ENCODE measurements at regions not wholly inside any gene's neighbourhood (a gene's known extent, or its start where the extent isn't known, plus 50 kb on each side); places are given as distances from the start of the nearest gene placed in this dataset.

DNA sequence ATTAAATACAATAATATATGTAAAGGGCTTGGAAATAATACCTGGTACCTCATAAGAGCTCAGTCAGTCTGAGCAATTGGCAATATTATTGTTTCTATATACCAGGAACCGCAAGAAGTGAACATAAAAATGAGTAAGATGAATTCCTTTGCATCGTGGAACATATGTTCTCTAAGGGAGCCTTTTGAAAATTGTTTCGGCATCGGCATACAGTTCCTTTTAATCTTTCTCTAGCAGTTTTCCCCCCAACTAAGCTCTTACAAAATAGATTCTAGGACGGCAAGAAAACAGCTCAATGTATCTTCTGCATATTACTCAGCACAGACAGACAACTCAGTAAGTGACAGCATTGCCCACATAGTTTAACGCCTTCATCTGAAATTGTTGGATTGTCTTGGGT, 426.6 kb upstream of the WWC1 start:
- no TSS peak for BruUV-seq (replicated peaks)
- no peak for TF ChIP-seq SRSF9 (IDR thresholded peaks at IDR 0.05; ENCODE audit: borderline replicate concordance, insufficient read depth, low read depth, low read length, poor library complexity, severe bottlenecking)
- no peak for TF ChIP-seq GLI4 (CRISPR knock-in tag; IDR thresholded peaks at IDR 0.05; ENCODE audit: borderline replicate concordance)
- no peak for TF ChIP-seq EHMT2 (IDR thresholded peaks at IDR 0.05; ENCODE audit: borderline replicate concordance, low read depth, low read length)
- no peak for TF ChIP-seq ZNF484 (CRISPR knock-in tag; IDR thresholded peaks at IDR 0.05; ENCODE audit: borderline replicate concordance, low read depth)
- no peak overlapping the region for H3K27ac ChIP-seq (ENCODE audit: extremely low read length, insufficient read depth, low read length)
- DNase-seq (ENCODE audit: low spot score): no peak
- no peak overlapping the region for H3K9ac ChIP-seq (ENCODE audit: insufficient read depth, low read depth, low read length)
- CTCF ChIA-PET (ENCODE audit: low intra/inter-chr PET ratio, low total read pairs): no interaction called here
- no peaks in the 10 kb centered on the region for H3K79me2 ChIP-seq (ENCODE audit: insufficient read depth, low read length)
- H4K20me1 ChIP-seq (ENCODE audit: insufficient read depth, low read length): no peaks in the 10 kb centered on the region
- no peaks in the 10 kb centered on the region for H3K27me3 ChIP-seq (ENCODE audit: control insufficient read depth in 1 of 2, insufficient read depth in 2 of 2, low read length in 2 of 2)
- no peak overlapping the region for H3K4me3 ChIP-seq (replicated peaks in 1 of 3; ENCODE audit: insufficient read depth in 1 of 3, low read depth in 2 of 3, low read length in 3 of 3)
- POLR2A ChIA-PET: no interaction called here
- no peak for FAIRE-seq
- ATAC-seq: no peak
- intact Hi-C loops (cut with micrococcal nuclease; ENCODE audit: unreplicated experiment) (no loop called here), in situ Hi-C loops (cut with HindIII; ENCODE audit: extremely low pct_ligation_motif_present, low pct_unique_long_range_greater_than_20kb) (no loop called here)
- H3K4me2 ChIP-seq (ENCODE audit: low read depth, low read length): no peak overlapping the region
- no peaks in the 10 kb centered on the region for H3K4me1 ChIP-seq (ENCODE audit: insufficient read depth, low read length)
- WGBS (ENCODE audit: low lambda C conversion rate): 34% methylated on average over 6 of the region's 6 CpGs
- H3K9me3 ChIP-seq (ENCODE audit: low read length): no peaks in the 10 kb centered on the region
- no peaks in the 10 kb centered on the region for H3K36me3 ChIP-seq (replicated peaks in 1 of 2; ENCODE audit: control insufficient read depth in 1 of 2, insufficient read depth in 2 of 2, low read length in 2 of 2)
- H2AFZ ChIP-seq (ENCODE audit: low read length): no peak overlapping the region

- ChIA-PET CTCF (ENCODE audit: low intra/inter-chr PET ratio, low total read pairs) (no interaction called here), POLR2A (no interaction called here)
- ATAC-seq (no peak), FAIRE-seq (no peak), DNase-seq (ENCODE audit: low spot score) (no peak)
- 14% methylated on average over 3 of the region's 3 CpGs for WGBS (ENCODE audit: low lambda C conversion rate)
- in situ Hi-C loops (cut with HindIII; ENCODE audit: extremely low pct_ligation_motif_present, low pct_unique_long_range_greater_than_20kb): no loop called here
- TF ChIP-seq DRAP1 (CRISPR knock-in tag; IDR thresholded peaks at IDR 0.05): no peak
- TF ChIP-seq ZSCAN22 (CRISPR knock-in tag; IDR thresholded peaks at IDR 0.05): no peak
- no peak for TF ChIP-seq BHLHE40 (IDR thresholded peaks at IDR 0.05; ENCODE audit: low read length)
- no peak for TF ChIP-seq ZFP62 (CRISPR knock-in tag; IDR thresholded peaks at IDR 0.05)
- TF ChIP-seq ZNF720 (CRISPR knock-in tag; IDR thresholded peaks at IDR 0.05): no peak
- TF ChIP-seq, protein P1, sequence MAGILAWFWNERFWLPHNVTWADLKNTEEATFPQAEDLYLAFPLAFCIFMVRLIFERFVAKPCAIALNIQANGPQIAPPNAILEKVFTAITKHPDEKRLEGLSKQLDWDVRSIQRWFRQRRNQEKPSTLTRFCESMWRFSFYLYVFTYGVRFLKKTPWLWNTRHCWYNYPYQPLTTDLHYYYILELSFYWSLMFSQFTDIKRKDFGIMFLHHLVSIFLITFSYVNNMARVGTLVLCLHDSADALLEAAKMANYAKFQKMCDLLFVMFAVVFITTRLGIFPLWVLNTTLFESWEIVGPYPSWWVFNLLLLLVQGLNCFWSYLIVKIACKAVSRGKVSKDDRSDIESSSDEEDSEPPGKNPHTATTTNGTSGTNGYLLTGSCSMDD (CRISPR knock-in tag; IDR thresholded peaks at IDR 0.05): no peak
- TF ChIP-seq ZNF543 (CRISPR knock-in tag; IDR thresholded peaks at IDR 0.05): no peak
- no peak for TF ChIP-seq ZEB1 (IDR thresholded peaks at IDR 0.05; ENCODE audit: insufficient replicate concordance, low read depth)
- intact Hi-C loops (cut with micrococcal nuclease; ENCODE audit: unreplicated experiment): no loop called here
- H2AFZ ChIP-seq (ENCODE audit: low read length): no peak overlapping the region
- no peaks in the 10 kb centered on the region for H4K20me1 ChIP-seq (ENCODE audit: insufficient read depth, low read length)
- H3K4me2 ChIP-seq (ENCODE audit: low read depth, low read length): no peak overlapping the region
- no peaks in the 10 kb centered on the region for H3K27me3 ChIP-seq (ENCODE audit: control insufficient read depth in 1 of 2, insufficient read depth in 2 of 2, low read length in 2 of 2)
- H3K9me3 ChIP-seq (ENCODE audit: low read length): no peaks in the 10 kb centered on the region
- H3K4me3 ChIP-seq (replicated peaks in 1 of 3; ENCODE audit: insufficient read depth in 1 of 3, low read depth in 2 of 3, low read length in 3 of 3): no peak overlapping the region
- no peak overlapping the region for H3K9ac ChIP-seq (ENCODE audit: insufficient read depth, low read depth, low read length)
- H3K36me3 ChIP-seq (replicated peaks in 1 of 2; ENCODE audit: control insufficient read depth in 1 of 2, insufficient read depth in 2 of 2, low read length in 2 of 2): no peaks in the 10 kb centered on the region
- no TSS peak for BruUV-seq (replicated peaks)
- no peak overlapping the region for H3K27ac ChIP-seq (ENCODE audit: extremely low read length, insufficient read depth, low read length)
- no peaks in the 10 kb centered on the region for H3K4me1 ChIP-seq (ENCODE audit: insufficient read depth, low read length)
- no peaks in the 10 kb centered on the region for H3K79me2 ChIP-seq (ENCODE audit: insufficient read depth, low read length)
These were observed 424.6 kb upstream of the WWC1 start for GRCh38 chr5:167866797-167867196.
